GM21528 (cell line): ENCODE measurements at regions not wholly inside any gene's neighbourhood (a gene's known extent, or its start where the extent isn't known, plus 50 kb on each side); places are given as distances from the start of the nearest gene placed in this dataset.

Experiments used
- ATAC-seq: cut with Tn5 transposase; IDR thresholded peaks from one replicate; pipeline ENCODE4 v1.9.1; 2021; ENCODE audit warnings: mild to moderate bottlenecking, moderate library complexity; ENCODE audit not compliant: unreplicated experiment, low FRiP score

DNA sequence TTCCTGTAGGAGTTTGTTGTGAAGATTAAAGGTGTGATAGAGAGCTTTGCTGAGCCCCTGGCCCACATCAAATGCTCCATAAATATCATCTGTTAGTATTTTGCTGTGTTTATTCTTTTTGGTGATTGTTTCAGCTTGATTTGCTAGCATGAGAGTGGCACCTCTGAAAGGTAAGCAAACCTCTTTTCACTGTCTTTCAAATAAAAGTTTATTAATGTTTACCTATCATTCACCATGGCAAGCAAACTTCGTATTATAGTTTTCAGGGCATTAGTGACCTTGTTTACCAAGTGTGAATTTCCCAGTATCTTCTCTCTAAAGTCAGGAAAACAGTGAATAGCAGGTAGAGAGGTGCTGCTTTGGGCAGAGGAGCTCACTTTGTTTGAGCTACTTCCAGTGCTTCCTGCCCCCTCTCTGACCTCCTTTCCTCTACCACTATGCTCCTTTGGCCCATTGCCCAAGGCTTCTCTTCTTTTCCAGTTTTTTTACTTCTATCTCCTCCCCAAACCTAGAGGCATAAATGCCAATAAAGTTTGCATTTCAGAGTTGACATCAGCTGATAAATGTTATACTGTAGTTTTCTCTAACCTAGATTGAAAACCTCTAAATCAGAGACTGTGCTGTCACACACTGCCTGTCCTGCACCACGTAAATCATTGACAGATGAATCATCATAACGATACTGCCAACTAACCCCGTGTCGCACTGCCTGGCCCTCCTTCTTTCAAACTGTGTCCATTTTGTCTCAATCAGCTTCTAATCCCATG, 569.0 kb downstream of the TUSC7 start:
- no peak for ATAC-seq

DNA sequence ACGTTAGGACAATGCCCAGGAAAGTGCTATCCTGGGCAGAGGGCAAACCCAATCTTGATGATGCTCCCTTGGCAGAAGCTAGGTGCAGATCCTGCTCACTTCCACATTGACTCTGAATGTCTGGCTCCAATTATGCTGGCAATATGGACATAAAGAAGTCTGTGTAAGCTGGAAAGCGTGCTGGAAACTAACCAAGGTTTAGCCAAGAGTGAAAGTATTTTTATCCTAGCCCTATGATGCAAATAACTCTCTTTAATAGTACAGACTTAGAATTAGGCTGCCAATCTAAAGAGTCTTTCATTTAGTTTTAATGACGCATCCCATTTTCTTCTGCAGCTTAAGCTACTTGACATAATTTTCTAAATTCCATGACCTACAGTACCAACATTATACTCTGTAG, 571.8 kb downstream of the TUSC7 start:
- ATAC-seq = no peak

DNA sequence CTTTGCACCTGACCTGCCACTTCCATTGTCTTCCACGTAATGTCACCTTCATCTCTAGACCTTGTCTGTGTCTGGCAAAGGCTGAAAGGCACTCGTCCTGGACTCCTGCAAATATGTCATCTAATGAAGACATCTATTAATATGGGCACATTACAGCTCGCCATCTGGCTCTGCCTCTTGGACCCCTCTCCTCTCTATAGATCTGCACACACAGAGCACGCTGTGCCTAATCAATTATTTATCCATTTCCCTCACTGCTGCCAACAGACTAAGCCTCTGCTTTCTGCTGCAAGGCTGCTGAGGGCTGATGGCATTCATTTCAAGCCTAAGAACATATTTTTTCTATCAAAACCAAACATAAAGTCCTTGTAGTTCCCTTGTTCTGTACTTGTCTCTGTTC, 573.0 kb downstream of the TUSC7 start:
- ATAC-seq = no peak

GRCh38 chr3:117285737-117286136, 576.2 kb downstream of the TUSC7 start:
- ATAC-seq = no peak

DNA sequence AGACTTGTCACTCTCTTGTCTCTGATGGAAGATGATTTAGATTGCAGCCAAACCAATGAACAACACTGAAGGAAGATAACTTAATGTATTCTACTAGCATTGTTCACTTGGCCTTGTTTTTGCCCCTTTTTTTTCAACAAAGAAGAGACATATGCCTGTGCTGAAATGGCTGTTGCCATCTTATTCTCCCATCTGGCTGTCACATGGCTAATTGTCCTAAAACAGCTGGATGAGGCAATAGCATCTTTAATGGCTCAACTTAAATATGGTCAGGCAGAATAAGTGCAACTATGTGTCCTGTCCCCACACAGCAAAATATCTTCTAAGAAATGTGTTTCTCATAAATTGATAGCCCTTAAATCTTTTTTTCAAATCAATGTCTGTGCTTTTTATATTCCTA, 576.9 kb downstream of the TUSC7 start:
- no peak for ATAC-seq

GRCh38 chr3:117287602-117288001, 578.0 kb downstream of the TUSC7 start:
- no peak for ATAC-seq

DNA sequence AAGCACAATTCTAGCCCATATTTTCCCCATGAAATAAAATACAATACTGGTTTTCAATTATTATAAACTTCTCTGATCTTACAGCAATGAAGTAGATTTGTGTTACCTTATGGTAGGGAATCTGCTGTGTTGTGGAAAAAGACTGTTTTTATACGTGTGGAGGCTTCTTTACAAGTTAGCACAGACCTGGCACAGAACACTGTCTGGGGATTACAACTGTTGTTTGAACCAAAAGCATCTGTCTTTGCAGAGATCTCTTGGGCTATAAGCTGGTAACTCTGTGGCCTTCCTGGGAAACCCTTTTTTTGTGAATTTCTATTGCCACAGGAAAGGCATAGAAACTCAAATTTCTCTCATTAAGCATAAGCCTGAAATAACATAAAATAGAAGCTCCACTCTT, 581.9 kb downstream of the TUSC7 start:
- ATAC-seq = no peak

GRCh38 chr3:117297065-117297464, 587.5 kb downstream of the TUSC7 start:
- no peak for ATAC-seq

GRCh38 chr3:117297541-117297940, 588.0 kb downstream of the TUSC7 start:
- ATAC-seq = no peak

GRCh38 chr3:117298273-117298672, 588.7 kb downstream of the TUSC7 start:
- ATAC-seq = no peak

- no peak for ATAC-seq
These were observed 592.8 kb downstream of the TUSC7 start for GRCh38 chr3:117302428-117302827.

- ATAC-seq = no peak
These were observed 593.9 kb downstream of the TUSC7 start for GRCh38 chr3:117303443-117303842.

DNA sequence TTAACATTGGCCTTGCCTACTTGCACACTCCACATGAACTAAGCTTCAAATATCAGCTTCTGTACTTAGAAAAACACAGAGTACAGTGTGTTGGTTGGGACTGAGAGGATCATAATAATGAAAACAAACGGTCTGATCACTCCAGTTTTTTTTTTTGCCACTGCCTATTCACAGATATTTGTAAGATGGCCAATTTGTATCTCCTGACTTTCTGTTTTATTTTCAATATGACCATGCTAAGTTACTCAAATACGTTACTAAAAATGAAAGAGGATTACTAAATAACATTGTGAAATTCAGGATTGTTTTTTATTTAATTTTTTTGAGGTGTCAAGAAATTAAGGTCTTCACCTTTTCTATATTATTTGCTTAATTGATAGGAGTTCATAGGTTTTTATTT, 595.1 kb downstream of the TUSC7 start:
- no peak for ATAC-seq

DNA sequence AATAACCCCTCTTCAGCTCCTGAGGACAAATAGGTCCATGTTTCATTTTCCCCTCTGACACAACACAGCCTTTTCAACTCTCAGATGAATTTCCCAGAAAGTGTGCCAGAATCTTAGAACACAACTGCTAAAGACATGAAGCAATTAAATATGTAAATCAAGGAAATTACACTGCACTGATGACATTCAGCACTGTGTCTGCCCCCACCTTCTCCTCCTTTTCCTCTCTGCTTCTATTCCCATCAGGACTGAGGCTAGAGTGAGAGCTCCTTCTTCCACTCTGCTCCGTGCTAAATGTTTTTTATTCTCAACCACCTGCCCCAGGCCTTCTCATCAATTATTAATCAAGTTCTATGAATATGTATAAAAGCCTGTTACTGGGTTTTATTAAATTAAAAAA, 596.1 kb downstream of the TUSC7 start:
- ATAC-seq = no peak

DNA sequence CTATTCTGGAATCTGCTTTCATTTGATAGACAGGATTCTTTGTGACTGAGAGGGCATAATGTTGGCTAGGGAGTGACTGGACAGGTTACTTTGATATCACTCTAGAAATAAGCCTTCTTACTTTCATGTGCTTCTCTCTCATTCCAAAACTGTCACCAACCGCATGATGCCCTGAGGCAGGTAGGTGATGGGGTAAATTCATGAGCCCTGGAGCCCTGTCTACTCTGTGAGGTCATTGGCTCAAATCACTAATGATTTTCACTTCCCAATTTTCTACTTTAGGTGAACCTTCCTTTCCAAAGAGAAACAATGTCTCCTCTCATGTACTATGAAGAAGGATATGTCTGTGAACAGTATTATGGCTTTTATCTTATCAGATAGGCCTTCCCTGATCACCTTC, 596.7 kb downstream of the TUSC7 start:
- ATAC-seq = no peak

DNA sequence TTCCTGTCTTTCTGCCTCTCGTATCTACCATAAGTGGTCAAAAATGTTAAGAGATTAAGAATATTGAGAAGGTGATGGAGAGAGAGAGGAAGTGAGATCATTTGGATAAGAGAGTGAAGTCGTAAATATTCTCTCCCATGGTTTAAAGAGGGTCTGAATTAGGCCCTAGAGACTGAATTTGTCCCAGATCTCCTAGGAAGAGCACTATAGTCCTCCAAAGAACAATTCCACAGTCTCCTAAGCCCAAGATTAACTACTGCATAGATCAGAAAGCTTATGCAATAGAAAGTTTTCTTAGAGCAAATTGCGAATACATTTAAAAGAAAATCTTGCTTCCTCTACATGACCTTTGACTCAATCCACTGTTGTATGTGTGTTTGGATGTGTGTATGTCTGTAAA, 598.8 kb downstream of the TUSC7 start:
- ATAC-seq = no peak

DNA sequence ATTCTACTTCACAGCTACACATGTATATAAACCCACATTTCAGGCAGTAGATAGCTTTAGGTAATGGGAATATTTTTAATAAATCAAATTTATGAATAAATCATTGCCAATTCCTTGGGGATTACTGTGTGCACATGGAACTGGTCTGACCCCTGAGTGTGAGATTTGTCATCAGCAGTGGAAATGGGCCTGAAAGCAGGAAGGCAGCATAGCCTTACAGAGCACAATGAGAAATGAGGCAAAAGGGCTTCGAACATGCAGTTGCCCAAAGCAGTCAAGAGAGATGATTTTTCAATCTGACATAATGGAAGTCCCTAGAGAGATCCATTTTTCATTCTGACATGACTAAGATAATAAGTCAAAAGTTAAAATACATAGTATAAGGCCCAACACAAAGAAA, 599.2 kb downstream of the TUSC7 start:
- no peak for ATAC-seq

GRCh38 chr3:117310536-117310935, 601.0 kb downstream of the TUSC7 start:
- ATAC-seq = no peak

DNA sequence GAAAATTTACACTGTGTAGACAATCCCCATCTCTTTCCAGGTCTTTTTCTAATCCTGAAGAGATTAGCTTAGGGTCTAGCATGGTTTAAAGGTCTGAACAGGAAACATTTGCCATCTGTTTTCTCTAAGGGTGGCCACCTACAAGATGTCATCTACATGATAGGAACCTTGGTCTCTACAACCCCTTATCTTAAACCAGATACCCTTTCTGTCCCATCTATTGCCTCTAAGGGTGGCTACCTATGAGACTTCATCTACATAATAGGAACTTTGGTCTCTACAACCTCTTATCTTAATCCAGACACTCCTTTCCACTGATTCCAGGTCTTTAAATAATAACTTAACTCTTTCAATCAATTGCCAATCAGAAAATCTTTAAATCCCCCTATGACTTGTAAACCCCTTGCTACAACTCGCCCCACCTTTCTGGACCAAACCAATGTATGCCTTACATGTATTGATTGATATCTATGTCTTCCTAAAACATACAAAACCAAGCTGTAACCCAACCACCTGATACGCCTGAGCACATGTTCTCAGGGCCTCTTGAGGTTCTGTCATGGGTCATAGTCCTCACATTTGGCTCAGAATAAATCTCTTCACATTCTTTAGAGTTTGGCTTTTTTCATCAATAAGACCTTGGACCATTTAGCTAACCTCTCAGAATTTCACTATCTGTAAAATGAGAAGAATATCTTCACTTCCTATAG, 605.0 kb downstream of the TUSC7 start:
- no peak for ATAC-seq

- no peak for ATAC-seq
These were observed 613.3 kb downstream of the TUSC7 start for GRCh38 chr3:117322866-117323265.

DNA sequence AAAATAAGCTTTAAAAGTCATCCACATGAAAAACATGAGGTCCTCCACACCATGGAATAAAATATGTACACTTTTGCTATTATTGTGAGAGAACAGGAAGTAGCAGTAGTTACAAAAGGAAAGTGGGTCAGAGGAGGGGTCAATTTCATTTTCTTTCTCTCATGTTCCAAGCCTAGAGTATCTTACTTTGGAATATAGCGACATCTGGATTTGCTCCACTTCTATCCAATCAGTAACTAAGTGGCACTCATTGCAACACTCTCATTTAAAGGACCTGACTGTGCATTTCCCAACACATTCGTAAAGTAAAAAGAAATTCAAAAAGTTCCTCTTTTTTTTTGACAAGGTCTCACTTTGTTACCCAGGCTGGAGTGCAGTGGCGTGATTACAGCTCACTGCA, 637.3 kb downstream of the TUSC7 start:
- no peak for ATAC-seq

GRCh38 chr3:117348884-117349283, 639.3 kb downstream of the TUSC7 start:
- ATAC-seq = no peak
